IMR-90 (cell line): ENCODE measurements at regions not wholly inside any gene's neighbourhood (a gene's known extent, or its start where the extent isn't known, plus 50 kb on each side); places are given as distances from the start of the nearest gene placed in this dataset.

Source experiments
- CHD1 ChIP-seq: IDR thresholded peaks from 2 replicates; pipeline ENCODE4 v1.6.1; 2012; ENCODE audit warnings: low read depth, low read length, improper control_type of control experiment
- CTCF ChIP-seq: conservative IDR thresholded peaks from 2 replicates; pipeline ENCODE4 v1.5.1; 2012; ENCODE audit warnings: mild to moderate bottlenecking, low read depth, low read length, improper control_type of control experiment
- FOS ChIP-seq: fragments of 150-350 bp; IDR thresholded peaks from 2 replicates; pipeline ENCODE4 v1.6.1; 2016; ENCODE audit warnings: low read depth, low read length
- MXI1 ChIP-seq: IDR thresholded peaks from 2 replicates; pipeline ENCODE4 v1.6.1; 2012; ENCODE audit warnings: low read depth, mild to moderate bottlenecking, low read length, moderate library complexity, borderline replicate concordance
- POLR2A ChIP-seq: IDR thresholded peaks from 2 replicates; pipeline ENCODE4 v1.6.1; 2012; ENCODE audit warnings: mild to moderate bottlenecking, low read depth, low read length
- RAD21 ChIP-seq: IDR thresholded peaks from 2 replicates; pipeline ENCODE4 v1.6.1; 2012; ENCODE audit warnings: low read length, improper control_type of control experiment

- TF ChIP-seq CTCF (no peak), MXI1 (no peak), POLR2A (no peak), RAD21 (no peak), CHD1 (no peak), FOS (no peak)
These were observed 582.4 kb downstream of the BRINP1 start for GRCh38 chr9:118786877-118787276.
